H1 (cell line): ENCODE measurements at regions not wholly inside any gene's neighbourhood (a gene's known extent, or its start where the extent isn't known, plus 50 kb on each side); places are given as distances from the start of the nearest gene placed in this dataset.

Experiments used
- CTCF ChIA-PET: fragments of 300-600 bp; sonication (Branson Sonifier 250); formaldehyde crosslinking; loops from one replicate; lab custom pipeline; 2021; ENCODE audit not compliant: partially characterized antibody; lab: Charles Lee
- POLR2A ChIA-PET: fragments of 300-600 bp; sonication (Branson Sonifier 250); formaldehyde crosslinking; loops from one replicate; lab custom pipeline; 2021; ENCODE audit warnings: inconsistent platforms; ENCODE audit not compliant: partially characterized antibody; lab: Charles Lee
- DNase-seq, 2 experiments: peaks; one replicate each; pipeline versions ENCODE4 v3.0.0 to v3.0.0-alpha.2; 2010 to 2022; ENCODE audit warnings: low spot score in 2 of 2, low read depth in 1 of 2, mixed read lengths in 1 of 2
- FAIRE-seq: peaks from 2 replicates; lab custom pipeline; 2011; peaks lifted over from hg19 to GRCh38; lab: Jason Lieb, UNC
- H2AFZ ChIP-seq: 2 replicates; pipeline ENCODE4 v1.8.1; 2012; ENCODE audit warnings: low read length, inconsistent platforms
- H2AK5ac ChIP-seq: 2 replicates; pipeline ENCODE4 v1.6.1; 2013; ENCODE audit warnings: low read depth, low read length
- H2BK120ac ChIP-seq: replicated peaks from 2 replicates; pipeline ENCODE3; 2013; ENCODE audit warnings: low read depth, low read length, inconsistent platforms
- H2BK12ac ChIP-seq: 2 replicates; pipeline ENCODE4 v1.6.1; 2013; ENCODE audit warnings: low read depth, low read length
- H2BK15ac ChIP-seq: 2 replicates; pipeline ENCODE4 v1.6.1; 2013; ENCODE audit warnings: low read length
- H2BK20ac ChIP-seq: 2 replicates; pipeline ENCODE4 v1.6.1; 2013; ENCODE audit warnings: low read length
- H2BK5ac ChIP-seq: 2 replicates; pipeline ENCODE4 v1.6.1; 2013; ENCODE audit warnings: low read depth, low read length
- H3K14ac ChIP-seq: 2 replicates; pipeline ENCODE4 v1.6.1; 2013; ENCODE audit warnings: inconsistent platforms; ENCODE audit not compliant: insufficient read length
- H3K18ac ChIP-seq: 2 replicates; pipeline ENCODE4 v1.6.1; 2013; ENCODE audit warnings: low read length; ENCODE audit errors: extremely low read depth
- H3K23ac ChIP-seq: 2 replicates; pipeline ENCODE4 v1.6.1; 2013; ENCODE audit warnings: inconsistent platforms; ENCODE audit not compliant: insufficient read length
- H3K23me2 ChIP-seq: 2 replicates; pipeline ENCODE4 v1.6.1; 2013; ENCODE audit warnings: low read depth, low read length
- H3K27ac ChIP-seq: 2 replicates; pipeline ENCODE4 v1.6.1; 2011; ENCODE audit warnings: low read depth, low read length, inconsistent platforms
- H3K27me3 ChIP-seq, 4 experiments: replicated peaks in 1 of 4; 1 replicate in 1 of 4; 2 replicates in 3 of 4; pipeline versions ENCODE4 v1.6.1 to v1.8.1; 2011 to 2013; ENCODE audit warnings: low read length in 3 of 4, mild to moderate bottlenecking in 3 of 4, inconsistent platforms in 2 of 4, mixed read lengths in 2 of 4, moderate library complexity in 1 of 4; ENCODE audit not compliant: control insufficient read depth in 3 of 4, insufficient read depth in 3 of 4; ENCODE audit errors: extremely low read depth in 1 of 4
- H3K36me3 ChIP-seq, 4 experiments: 2 replicates each; pipeline versions ENCODE4 v1.6.1 to v1.8.1; 2011 to 2013; ENCODE audit warnings: mild to moderate bottlenecking in 4 of 4, low read length in 3 of 4, moderate library complexity in 2 of 4, control low read depth in 1 of 4, inconsistent platforms in 1 of 4; ENCODE audit not compliant: insufficient read depth in 4 of 4, control insufficient read depth in 2 of 4
- H3K4ac ChIP-seq: replicated peaks from 2 replicates; pipeline ENCODE3; 2013; ENCODE audit warnings: low read length, low read depth, mixed read lengths, inconsistent platforms; ENCODE audit not compliant: insufficient read length
- H3K4me1 ChIP-seq, 4 experiments: replicated peaks in 1 of 4; 1 replicate in 1 of 4; 2 replicates in 3 of 4; pipeline versions ENCODE4 v1.6.1 to v1.8.1; 2011 to 2013; ENCODE audit warnings: low read length in 3 of 4, inconsistent platforms in 2 of 4, mixed read lengths in 1 of 4; ENCODE audit not compliant: insufficient read depth in 4 of 4, control insufficient read depth in 3 of 4
- H3K4me2 ChIP-seq, 2 experiments: 2 replicates each; pipeline versions ENCODE4 v1.6.1 to v1.8.1; 2011 to 2013; ENCODE audit warnings: low read depth in 2 of 2, low read length in 2 of 2, control low read depth in 1 of 2, inconsistent platforms in 1 of 2, mild to moderate bottlenecking in 1 of 2; ENCODE audit not compliant: insufficient read depth in 1 of 2
- H3K4me3 ChIP-seq, 4 experiments: fragments of 200-600, 300-600 bp in 1 of 4; sonication (generic), shearing (Covaris generic), sonication (Bioruptor Twin) in 1 of 4; 2 replicates each; pipeline versions ENCODE4 v1.5.1 to v1.8.1; 2011 to 2016; ENCODE audit warnings: low read length in 4 of 4, low read depth in 3 of 4, control low read depth in 2 of 4, inconsistent platforms in 2 of 4, mild to moderate bottlenecking in 2 of 4, mixed read lengths in 1 of 4, moderate library complexity in 1 of 4; ENCODE audit not compliant: insufficient read depth in 2 of 4; ENCODE audit errors: extremely low read depth in 1 of 4
- H3K56ac ChIP-seq: replicated peaks from 2 replicates; pipeline ENCODE3; 2013; ENCODE audit warnings: low read depth, mild to moderate bottlenecking, mixed read lengths, low read length, inconsistent platforms; ENCODE audit not compliant: insufficient read length
- H3K79me1 ChIP-seq: 2 replicates; pipeline ENCODE4 v1.6.1; 2013; ENCODE audit warnings: low read depth, low read length, control low read depth
- H3K79me2 ChIP-seq, 2 experiments: 2 replicates each; pipeline versions ENCODE4 v1.6.1 to v1.8.1; 2012 to 2013; ENCODE audit warnings: low read length in 2 of 2, mild to moderate bottlenecking in 2 of 2, inconsistent platforms in 1 of 2; ENCODE audit not compliant: insufficient read depth in 2 of 2, control insufficient read depth in 1 of 2
- H3K9ac ChIP-seq, 4 experiments: replicated peaks in 1 of 4; 1 replicate in 1 of 4; 2 replicates in 3 of 4; pipeline versions ENCODE4 v1.6.1 to v1.8.1; 2011 to 2013; ENCODE audit warnings: low read depth in 3 of 4, low read length in 3 of 4, control low read depth in 2 of 4, mild to moderate bottlenecking in 2 of 4, moderate library complexity in 2 of 4, inconsistent platforms in 1 of 4; ENCODE audit errors: extremely low read depth in 1 of 4
- H3K9me3 ChIP-seq, 2 experiments: 2 replicates each; pipeline versions ENCODE4 v1.6.1 to v1.8.1; 2012 to 2013; ENCODE audit warnings: mild to moderate bottlenecking in 2 of 2, moderate library complexity in 2 of 2, control low read depth in 1 of 2, inconsistent platforms in 1 of 2, low read depth in 1 of 2, low read length in 1 of 2, mixed read lengths in 1 of 2; ENCODE audit not compliant: insufficient read depth in 2 of 2
- H4K20me1 ChIP-seq, 2 experiments: replicated peaks in 1 of 2; 2 replicates each; pipeline versions ENCODE3 to v1.8.1; 2011 to 2013; ENCODE audit warnings: inconsistent platforms in 2 of 2, low read length in 2 of 2, mild to moderate bottlenecking in 1 of 2; ENCODE audit not compliant: insufficient read depth in 2 of 2, control insufficient read depth in 1 of 2
- H4K5ac ChIP-seq: 2 replicates; pipeline ENCODE4 v1.6.1; 2013; ENCODE audit warnings: low read length, low read depth, mixed read lengths, inconsistent platforms; ENCODE audit not compliant: insufficient read length
- H4K8ac ChIP-seq: 2 replicates; pipeline ENCODE4 v1.8.0; 2013; ENCODE audit warnings: mild to moderate bottlenecking, moderate library complexity, low read length, inconsistent platforms; ENCODE audit not compliant: insufficient read depth; ENCODE audit errors: extremely low read depth
- H4K91ac ChIP-seq: replicated peaks from 2 replicates; pipeline ENCODE3; 2013; ENCODE audit warnings: low read length, mixed read lengths, inconsistent platforms; ENCODE audit not compliant: insufficient read length
- EP300 ChIP-seq, 2 experiments: IDR thresholded peaks; 1 replicate in 1 of 2; 2 replicates in 1 of 2; pipeline ENCODE4 v1.6.1; 2011 to 2012; ENCODE audit warnings: low read depth in 2 of 2, low read length in 2 of 2, mild to moderate bottlenecking in 2 of 2, borderline replicate concordance in 1 of 2, inconsistent platforms in 1 of 2, moderate library complexity in 1 of 2
- NRF1 ChIP-seq: IDR thresholded peaks from 2 replicates; pipeline ENCODE4 v1.6.1; 2011; ENCODE audit warnings: mild to moderate bottlenecking, low read depth, low read length, improper control_type of control experiment
- TAF7 ChIP-seq: optimal IDR thresholded peaks from 2 replicates; pipeline ENCODE3; 2011; ENCODE audit warnings: low read depth, mild to moderate bottlenecking, inconsistent platforms, low read length, moderate library complexity, borderline replicate concordance
- TBP ChIP-seq: IDR thresholded peaks from 2 replicates; pipeline ENCODE4 v1.6.1; 2011; ENCODE audit warnings: low read depth, low read length, improper control_type of control experiment
- WGBS, 2 experiments: shearing (Covaris generic) in 1 of 2; methylation state at CpG; one replicate each; pipeline versions ENCODE4 v1.1.6 to v1.1.7; 2013 to 2015; ENCODE audit warnings: low lambda C conversion rate in 2 of 2, mixed read lengths in 2 of 2, inconsistent platforms in 1 of 2, low coverage in 1 of 2, missing lambda C conversion rate in 1 of 2; ENCODE audit not compliant: insufficient replicate concordance in 2 of 2, insufficient coverage in 1 of 2, insufficient read length in 1 of 2; ENCODE audit errors: extremely low coverage in 1 of 2, missing lambda C conversion rate in 1 of 2; 5-methylcytosine and 5-hydroxymethylcytosine counted together

DNA sequence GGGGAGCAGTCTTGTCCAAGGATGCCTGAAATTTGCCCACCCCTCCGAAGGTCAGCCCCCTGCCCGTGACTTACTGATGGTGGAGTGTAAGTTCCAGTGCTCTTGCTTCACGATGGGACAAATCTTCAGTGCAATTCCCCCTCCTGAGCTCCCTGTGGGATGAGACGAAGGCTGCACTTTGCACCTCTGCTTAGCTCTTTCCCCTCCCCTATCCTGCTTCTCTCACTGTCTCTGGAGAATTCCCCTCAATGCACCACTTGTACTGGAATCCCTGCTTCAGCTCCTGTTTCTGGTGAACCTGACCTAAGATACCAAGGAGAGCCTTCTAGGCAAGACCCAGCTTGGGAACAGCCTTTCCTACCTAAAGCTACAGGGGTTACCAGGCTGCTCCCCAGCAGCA, 122.9 kb upstream of the ZMIZ1 start:
- Histone ChIP-seq H3K14ac (no peak overlapping the region), H3K79me2 (no peaks in the 10 kb centered on the region), H3K79me1 (no peaks in the 10 kb centered on the region; the same call in 1 of the 2 replicates), H3K9ac (no peak overlapping the region), H3K9me3 (peaks cover 7 to 11% of the 10 kb centered on the region in 2 experiments), H3K4ac (no peak overlapping the region), H2BK20ac (no peak overlapping the region; the same call in 1 of the 2 replicates), H3K4me1 (peaks cover 0 to 8% (median 5%) of the 10 kb centered on the region in 4 experiments; a peak in 6 of 7 replicates), H2AFZ (no peak overlapping the region), H2BK12ac (no peak overlapping the region), H3K23ac (no peak overlapping the region), H3K4me2 (no peak overlapping the region), H2BK15ac (0 out of 2 replicates have a peak overlapping the region, but pooled peaks have one; percentile 14), H2BK5ac (no peak overlapping the region), H3K36me3 (0 out of 8 replicates have a peak, but pooled peaks cover 0 to 2% (median 0%) of the 10 kb centered on the region in 4 experiments), H3K27me3 (no peaks in the 10 kb centered on the region; a peak in 2 of 7 replicates), H4K20me1 (no peaks in the 10 kb centered on the region), H2AK5ac (no peak overlapping the region), H4K8ac (no peak overlapping the region), H3K4me3 (no peak overlapping the region)
- DNase-seq = no peak
- FAIRE-seq = no peak
- CTCF ChIA-PET = interaction anchor here (0.9 to 2.3 kb wide), 7 partner anchors 9 to 249 kb away, joined by 3 to 9 read pairs (median 4); no protein-coding TSS in a partner anchor
- POLR2A ChIA-PET = interaction anchor here (1.0 kb wide), 1 partner anchor 12 kb away, joined by 3 read pairs; no protein-coding TSS in a partner anchor
- WGBS, 2 experiments = 93% methylated on average over 4 of the region's 4 CpGs; no CpG with 5 or more reads in 1 of the 2 experiments
- TF ChIP-seq NRF1 = no peak
- no peak for TF ChIP-seq TBP
- TF ChIP-seq EP300 (IDR thresholded peaks at IDR 0.05; ENCODE audit: borderline replicate concordance in 1 of 2, low read depth in 2 of 2, low read length in 2 of 2) = no peak
- TF ChIP-seq TAF7 = no peak
- TF ChIP-seq, all 59 proteins: peak for 0
- Histone ChIP-seq H4K5ac (no peak overlapping the region), H3K23me2 (peaks cover 1% of the 10 kb centered on the region; the same call in 1 of the 2 replicates), H2BK120ac (no peak overlapping the region), H3K56ac (no peak overlapping the region), H3K18ac (no peak overlapping the region), H4K91ac (no peak overlapping the region), H3K27ac (no peak overlapping the region)
